ENCODE measurements at regions not wholly inside any gene's neighbourhood (a gene's known extent, or its start where the extent isn't known, plus 50 kb on each side); places are given as distances from the start of the nearest gene placed in this dataset.

DNA sequence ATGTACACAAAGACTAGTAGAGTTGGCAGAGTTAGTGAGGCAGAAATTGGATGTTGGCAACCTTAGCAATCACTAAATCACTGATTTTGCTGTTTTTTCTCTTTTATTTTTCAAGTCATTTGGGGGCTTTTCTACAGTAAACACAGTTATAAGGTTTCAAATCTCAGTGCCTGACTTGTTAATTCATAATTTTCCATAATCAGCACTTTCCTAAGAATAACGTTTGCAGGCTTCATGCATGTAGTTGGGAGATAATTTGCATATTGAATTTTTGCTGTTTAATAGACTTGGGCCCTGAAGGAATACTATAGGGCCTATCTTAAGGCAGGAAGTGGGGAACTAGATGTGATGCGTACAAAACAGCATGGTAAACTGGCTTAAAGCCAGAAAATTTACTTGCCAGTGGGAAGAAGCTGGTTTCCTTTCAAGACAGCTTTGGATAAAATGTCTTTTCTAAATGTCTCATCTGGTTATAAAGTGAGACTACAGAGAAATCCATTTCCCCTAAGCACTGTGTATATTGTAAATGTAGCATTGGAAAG is 127.2 kb upstream of the SMIM21 start:
- in situ Hi-C loops (cut with MboI; ENCODE audit: low sequenced_read_pairs), result no loop called here

GRCh38 chr18:75554176-75554575 is 126.7 kb upstream of the SMIM21 start:
- in situ Hi-C loops (cut with MboI; ENCODE audit: low sequenced_read_pairs), result no loop called here

GRCh38 chr18:75553021-75553420 is 125.5 kb upstream of the SMIM21 start:
- in situ Hi-C loops (cut with MboI; ENCODE audit: low sequenced_read_pairs), result no loop called here

- in situ Hi-C loops (cut with MboI; ENCODE audit: low sequenced_read_pairs), result no loop called here
Observed at GRCh38 chr18:75551071-75551470, 123.6 kb upstream of the SMIM21 start.

DNA sequence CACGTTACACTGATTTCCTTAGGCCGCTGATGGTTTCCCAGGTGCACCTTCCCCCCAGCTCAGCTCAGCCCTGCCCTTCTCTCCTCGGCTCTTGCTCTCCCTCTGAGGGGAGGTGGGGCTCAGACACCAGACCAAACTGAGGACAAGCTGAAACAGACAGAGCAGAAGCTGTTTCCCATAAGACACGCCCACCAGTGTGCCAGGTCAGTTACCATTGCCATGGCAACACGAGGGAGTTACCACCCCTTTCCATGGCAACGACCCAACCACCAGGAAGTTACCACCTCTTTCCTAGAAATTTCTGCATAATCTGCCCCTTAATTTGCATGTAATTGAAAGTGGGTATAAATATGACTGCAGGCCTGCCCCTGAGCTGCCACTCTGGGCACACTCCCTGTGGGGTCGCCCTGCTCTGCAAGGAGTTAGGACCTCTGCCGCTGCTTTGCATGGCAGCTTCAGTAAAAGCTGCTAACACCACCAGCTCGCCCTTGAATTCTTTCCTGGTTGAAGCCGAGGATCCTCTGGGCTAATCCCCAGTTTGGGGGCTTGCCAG is 120.9 kb upstream of the SMIM21 start:
- in situ Hi-C loops (cut with MboI; ENCODE audit: low sequenced_read_pairs), result no loop called here

DNA sequence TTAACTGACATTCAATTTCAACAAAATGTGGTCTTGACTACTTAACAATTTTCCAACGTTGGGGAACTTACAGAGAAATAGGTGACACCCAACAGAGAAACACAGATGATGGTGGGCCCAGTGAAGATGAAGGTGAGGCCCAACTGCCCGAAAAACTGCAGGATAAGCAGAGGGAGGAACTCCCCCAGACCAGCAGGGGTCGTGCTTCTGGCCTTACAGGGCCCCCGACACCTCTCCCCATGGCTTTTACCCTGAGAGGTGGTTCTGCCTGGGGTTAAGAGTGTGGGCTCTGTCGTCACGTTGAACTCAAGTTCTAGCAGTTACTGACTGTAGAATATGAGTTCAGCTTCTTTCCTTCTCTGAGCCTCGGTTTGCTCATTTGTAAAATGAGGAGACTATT is 119.5 kb upstream of the SMIM21 start:
- in situ Hi-C loops (cut with MboI; ENCODE audit: low sequenced_read_pairs), result no loop called here

DNA sequence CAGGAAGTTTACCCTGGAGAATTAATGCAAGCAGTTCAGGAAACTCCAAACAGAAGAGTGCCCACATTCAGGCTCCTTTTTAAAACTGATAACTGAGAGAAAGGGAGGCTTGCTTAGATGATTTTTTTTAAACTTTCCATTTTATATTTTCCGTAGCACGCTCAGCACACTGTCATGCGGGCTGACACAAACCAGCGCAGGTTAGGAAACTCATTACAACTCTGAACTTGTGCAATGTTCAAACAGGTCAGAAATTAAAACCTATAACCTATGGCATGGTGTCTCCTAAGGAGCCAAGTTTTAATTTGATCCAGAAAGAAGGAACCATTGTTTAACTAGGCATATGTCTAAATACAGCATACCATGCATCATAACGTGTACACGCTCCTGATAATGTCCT is 117.7 kb upstream of the SMIM21 start:
- in situ Hi-C loops (cut with MboI; ENCODE audit: low sequenced_read_pairs), result no loop called here

DNA sequence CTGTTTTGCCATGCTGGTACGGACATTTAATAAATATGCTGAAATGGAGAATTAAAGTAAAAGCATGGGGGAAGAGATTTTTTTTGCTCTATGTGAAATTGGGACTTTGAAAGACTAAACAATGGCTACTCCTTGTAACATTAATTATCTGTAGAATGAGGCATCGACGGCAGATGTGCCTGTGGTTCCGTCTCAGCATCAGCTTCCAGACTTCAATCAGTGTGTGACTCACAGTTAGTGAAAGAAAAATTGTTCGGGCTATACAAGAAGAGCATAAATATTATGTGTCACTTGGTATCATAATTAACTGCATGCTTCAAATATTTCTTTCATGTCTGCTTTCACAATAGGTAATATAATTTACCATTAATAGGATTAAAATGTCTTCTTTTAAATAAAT is 117.0 kb upstream of the SMIM21 start:
- in situ Hi-C loops (cut with MboI; ENCODE audit: low sequenced_read_pairs), result no loop called here

GRCh38 chr18:75544051-75544481 is 116.6 kb upstream of the SMIM21 start:
- in situ Hi-C loops (cut with MboI; ENCODE audit: low sequenced_read_pairs), result no loop called here

DNA sequence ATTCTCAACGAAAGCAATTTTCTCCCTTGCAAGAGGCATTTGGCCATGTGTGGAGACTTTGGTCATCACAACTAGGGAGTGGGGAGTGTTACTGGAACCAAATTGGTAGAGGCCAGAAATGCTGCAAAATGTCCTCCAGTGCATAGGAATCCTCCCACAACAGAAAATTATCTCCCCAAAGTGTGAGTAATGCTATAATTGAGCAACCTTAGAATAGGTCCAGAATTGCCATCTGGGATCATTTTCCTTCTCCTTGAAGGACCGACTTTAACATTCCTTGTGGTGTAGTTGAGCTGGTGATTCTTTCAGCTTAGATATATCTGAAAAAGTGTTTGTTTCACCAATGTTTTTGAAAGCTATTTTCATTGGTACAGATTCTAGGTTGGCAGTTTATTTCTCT is 111.2 kb upstream of the SMIM21 start:
- in situ Hi-C loops (cut with MboI; ENCODE audit: low sequenced_read_pairs), result no loop called here

- in situ Hi-C loops (cut with MboI; ENCODE audit: low sequenced_read_pairs), result no loop called here
Observed at GRCh38 chr18:75533950-75534349, 106.4 kb upstream of the SMIM21 start.

DNA sequence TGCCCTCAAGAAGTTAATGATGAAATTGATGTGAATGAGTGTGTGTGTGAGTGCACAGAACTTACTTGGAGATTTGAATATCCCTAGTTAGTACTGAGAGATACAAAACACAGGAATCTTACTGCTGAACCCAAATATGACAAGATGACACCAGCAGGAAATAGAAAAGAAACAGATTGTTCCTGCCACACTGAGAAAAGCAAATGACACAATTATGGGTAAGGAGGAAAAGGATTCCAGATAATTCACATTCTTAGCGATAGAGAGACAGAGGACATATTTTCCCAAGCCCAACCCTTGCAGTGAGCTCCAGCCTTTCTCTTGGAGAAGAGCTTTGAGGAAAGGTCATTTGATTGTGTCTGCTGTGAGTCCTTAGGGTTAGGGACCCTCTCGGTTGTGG is 105.7 kb upstream of the SMIM21 start:
- in situ Hi-C loops (cut with MboI; ENCODE audit: low sequenced_read_pairs), result no loop called here

DNA sequence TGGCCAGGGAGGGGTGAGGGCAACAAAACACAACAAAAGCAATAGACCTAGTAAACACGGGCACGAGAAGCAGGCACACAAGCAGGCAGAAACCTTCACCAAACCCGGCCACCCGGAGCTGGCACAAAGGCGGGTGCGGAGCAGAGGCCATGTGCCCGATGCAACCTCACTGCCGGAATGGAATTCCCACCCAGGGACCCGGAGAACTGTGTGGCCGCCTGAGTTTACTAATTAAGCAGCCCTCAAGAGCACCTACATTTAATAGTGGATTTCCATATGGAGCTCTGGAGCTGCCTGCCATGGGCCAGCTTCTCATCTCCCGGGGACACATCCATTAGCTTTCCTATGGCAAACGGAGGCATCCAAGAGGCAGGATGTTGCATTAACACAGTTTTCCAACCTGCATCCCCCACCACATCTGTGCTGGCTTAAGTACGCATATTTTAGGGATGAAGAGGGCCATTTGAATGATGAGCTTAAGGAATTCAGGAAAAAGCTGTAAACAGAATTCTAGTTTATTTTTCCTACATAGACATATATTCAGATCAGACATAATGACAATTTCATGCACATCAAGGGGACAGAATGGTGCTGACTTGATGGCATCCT is 104.5 kb upstream of the SMIM21 start:
- in situ Hi-C loops (cut with MboI; ENCODE audit: low sequenced_read_pairs), result no loop called here

DNA sequence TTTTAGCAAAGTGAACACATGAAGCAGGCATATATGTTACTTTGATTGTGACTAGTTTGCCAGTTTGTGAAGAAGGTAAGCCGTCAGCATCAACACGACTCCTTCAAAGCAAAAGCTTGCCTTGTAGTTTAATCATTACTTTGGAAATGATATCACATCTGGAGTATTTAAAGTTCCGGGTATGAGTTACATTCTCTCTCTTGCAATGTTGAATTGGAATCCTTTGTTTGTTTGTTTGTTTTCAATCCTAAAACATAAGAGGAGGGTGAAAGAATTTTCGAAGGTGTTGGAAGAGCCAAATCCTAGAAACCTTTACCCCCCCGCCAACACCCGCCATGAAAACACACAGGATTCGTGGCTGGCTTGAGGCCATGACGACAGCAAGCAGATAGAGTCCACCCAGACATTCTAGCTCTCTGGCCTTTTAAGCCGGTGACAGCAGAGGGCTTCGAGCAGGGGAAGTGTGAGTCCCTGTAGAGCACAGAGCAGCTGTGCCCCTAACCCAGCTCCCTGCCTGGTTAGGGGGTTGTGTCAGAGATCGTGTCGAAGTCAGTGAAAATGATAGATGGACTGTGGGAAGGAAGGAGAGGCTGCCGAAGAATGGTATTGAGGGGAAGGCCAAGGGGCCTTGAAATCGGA is 103.8 kb upstream of the SMIM21 start:
- in situ Hi-C loops (cut with MboI; ENCODE audit: low sequenced_read_pairs), result no loop called here

GRCh38 chr18:75530566-75531211 is 103.2 kb upstream of the SMIM21 start:
- in situ Hi-C loops (cut with MboI; ENCODE audit: low sequenced_read_pairs), result no loop called here

DNA sequence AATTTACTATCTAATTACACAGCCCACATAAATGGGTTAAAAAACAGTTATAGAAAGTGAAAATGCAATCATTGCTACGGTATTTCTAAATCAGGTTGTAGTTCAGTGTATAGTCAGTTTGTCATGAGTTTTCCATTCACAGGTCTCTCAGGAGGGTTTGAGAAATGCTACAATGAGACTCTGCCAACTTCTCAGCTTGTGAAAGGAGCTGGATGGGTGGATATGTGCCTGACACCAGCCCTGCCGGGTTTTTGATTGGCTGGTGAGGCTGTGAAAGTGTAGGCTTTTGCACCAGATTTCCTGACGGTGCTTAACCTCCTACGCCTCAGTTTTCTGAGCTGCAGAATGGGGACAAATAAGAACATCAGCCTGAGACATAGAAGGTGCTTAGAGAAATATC is 102.6 kb upstream of the SMIM21 start:
- in situ Hi-C loops (cut with MboI; ENCODE audit: low sequenced_read_pairs), result no loop called here

DNA sequence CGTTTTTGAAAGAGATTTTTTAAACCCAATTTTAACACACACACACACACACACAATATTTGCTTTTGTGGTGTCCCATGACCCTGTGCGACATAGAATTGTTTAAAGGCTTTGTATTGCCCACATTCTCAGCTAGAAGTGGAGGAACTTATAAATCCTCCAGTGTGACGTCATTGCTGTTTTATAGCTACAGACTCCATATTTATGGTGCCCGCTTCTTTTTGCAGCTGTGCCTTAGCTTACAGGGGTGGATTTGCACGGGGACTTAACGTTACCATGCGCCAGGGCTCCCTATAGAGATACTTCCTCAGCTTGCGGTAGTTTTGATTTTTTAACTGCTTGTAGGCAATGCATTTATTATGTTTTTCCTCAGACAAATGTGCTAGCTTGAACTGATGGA is 101.9 kb upstream of the SMIM21 start:
- in situ Hi-C loops (cut with MboI; ENCODE audit: low sequenced_read_pairs), result no loop called here

GRCh38 chr18:75527848-75528685 is 100.6 kb upstream of the SMIM21 start:
- in situ Hi-C loops (cut with MboI; ENCODE audit: low sequenced_read_pairs), result no loop called here

DNA sequence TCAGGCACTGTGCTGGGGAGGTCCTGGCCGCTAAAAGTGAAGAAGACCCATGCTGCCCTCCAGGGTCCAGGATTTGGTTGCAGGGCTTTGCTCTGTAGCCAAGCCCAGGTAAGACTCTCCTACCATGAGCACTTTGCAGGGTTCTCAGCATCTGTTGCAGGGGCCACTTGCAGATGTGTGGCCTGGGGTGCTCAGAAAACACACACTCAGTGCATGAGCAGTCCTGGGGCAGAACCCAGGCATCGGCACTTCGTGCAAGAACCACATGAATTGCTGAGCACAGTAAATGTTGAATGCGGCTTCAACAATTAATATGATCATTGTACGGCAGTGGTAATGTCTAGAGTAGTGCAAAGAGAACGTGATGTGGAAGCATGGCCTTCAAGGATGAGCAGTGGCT is 98.5 kb upstream of the SMIM21 start:
- in situ Hi-C loops (cut with MboI; ENCODE audit: low sequenced_read_pairs), result no loop called here

GRCh38 chr18:75525331-75525730 is 97.8 kb upstream of the SMIM21 start:
- in situ Hi-C loops (cut with MboI; ENCODE audit: low sequenced_read_pairs), result no loop called here

DNA sequence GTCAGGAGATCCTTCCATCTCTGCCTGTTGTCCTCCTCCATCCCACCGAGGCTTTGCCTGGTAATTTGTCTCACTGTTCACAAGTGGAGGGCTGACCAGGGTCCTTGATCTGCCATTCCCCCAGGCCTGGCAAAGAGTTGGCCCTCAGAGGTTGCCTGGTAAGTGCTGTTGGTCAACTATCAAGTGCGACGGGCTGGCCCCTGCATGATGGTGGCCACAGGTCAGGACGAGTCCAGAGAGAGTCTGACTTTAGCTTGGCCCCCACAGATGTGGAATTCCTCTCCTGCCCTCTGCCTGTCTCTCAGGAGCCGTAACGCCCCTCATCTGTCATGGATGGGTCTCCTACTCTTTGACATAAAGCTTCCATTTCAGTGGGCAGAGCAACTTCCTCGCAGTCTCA is 97.3 kb upstream of the SMIM21 start:
- in situ Hi-C loops (cut with MboI; ENCODE audit: low sequenced_read_pairs), result no loop called here

Data from HL-60/S4 treated with retinoic acid at 250 ng/mL for 4 days and 3 days (cell line).